Sigmoid colon (tissue), 6 donors: ENCODE measurements at regions not wholly inside any gene's neighbourhood (a gene's known extent, or its start where the extent isn't known, plus 50 kb on each side); places are given as distances from the start of the nearest gene placed in this dataset.

Source experiments
- DNase-seq: peaks from one replicate; pipeline ENCODE4 v3.0.0-alpha.2; 2019
- H3K27ac ChIP-seq, 4 donors: fragments of 200-600 bp; sonication (generic); one replicate each; pipeline ENCODE4 v1.5.1; 2016 to 2019; ENCODE audit warnings: mild to moderate bottlenecking in 1 of 4
- H3K27me3 ChIP-seq, 3 donors: fragments of 200-600 bp; sonication (generic); one replicate each; pipeline ENCODE4 v1.5.1; 2019; ENCODE audit warnings: mild to moderate bottlenecking in 1 of 3
- H3K36me3 ChIP-seq, 4 donors: fragments of 200-600 bp; sonication (generic); one replicate each; pipeline ENCODE4 v1.5.1; 2016 to 2019
- H3K4me1 ChIP-seq, 4 donors: fragments of 200-600 bp; sonication (generic); one replicate each; pipeline ENCODE4 v1.5.1; 2017 to 2019
- H3K4me3 ChIP-seq, 4 donors: fragments of 200-600 bp; sonication (generic); one replicate each; pipeline ENCODE4 v1.5.1; 2017 to 2019; ENCODE audit warnings: mild to moderate bottlenecking in 2 of 4, moderate library complexity in 1 of 4
- H3K9me3 ChIP-seq, 4 donors: fragments of 200-600 bp in 3 of 4; sonication (generic) in 3 of 4; one replicate each; pipeline versions ENCODE4 v1.5.1 to v1.6.1; 2013 to 2019
- EP300 ChIP-seq, 4 donors: sonication (generic); formaldehyde crosslinking; IDR thresholded peaks; one replicate each; pipeline ENCODE4 v1.6.1; 2017; ENCODE audit warnings: antibody characterized with exemption in 4 of 4
- POLR2A ChIP-seq, 2 donors: fragments of 450-650 bp; IDR thresholded peaks; one replicate each; pipeline ENCODE4 v1.6.1; 2016; ENCODE audit warnings: antibody characterized with exemption in 2 of 2, mild to moderate bottlenecking in 2 of 2, moderate library complexity in 2 of 2
- POLR2AphosphoS5 ChIP-seq, 4 donors: sonication (generic); formaldehyde crosslinking; IDR thresholded peaks; one replicate each; pipeline ENCODE4 v1.6.1; 2017; ENCODE audit warnings: antibody characterized with exemption in 4 of 4
- WGBS, 2 donors: extraction: QIAGEN DNeasy Blood & Tissue Kit; methylation state at CpG; one replicate each; pipeline ENCODE4 v1.1.7; 2013; 5-methylcytosine and 5-hydroxymethylcytosine counted together
- intact Hi-C: fragments of 100-400 bp; cut with DNase I; formaldehyde crosslinking; loops from one replicate; pipeline ENCODE4 v1.15.1; 2023
- TF ChIP-seq, protein P1 (sequence below), 4 experiments: fragments of 450-650 bp in 3 of 4; fragments of 200-600 bp in 1 of 4; IDR thresholded peaks; one replicate each; pipeline ENCODE4 v1.5.1; 2016 to 2019; ENCODE audit warnings: antibody characterized with exemption in 4 of 4, mild to moderate bottlenecking in 3 of 4, moderate library complexity in 2 of 4
- donor health status: healthy with polysubstance abuse.
- donor health status: healthy.

DNA sequence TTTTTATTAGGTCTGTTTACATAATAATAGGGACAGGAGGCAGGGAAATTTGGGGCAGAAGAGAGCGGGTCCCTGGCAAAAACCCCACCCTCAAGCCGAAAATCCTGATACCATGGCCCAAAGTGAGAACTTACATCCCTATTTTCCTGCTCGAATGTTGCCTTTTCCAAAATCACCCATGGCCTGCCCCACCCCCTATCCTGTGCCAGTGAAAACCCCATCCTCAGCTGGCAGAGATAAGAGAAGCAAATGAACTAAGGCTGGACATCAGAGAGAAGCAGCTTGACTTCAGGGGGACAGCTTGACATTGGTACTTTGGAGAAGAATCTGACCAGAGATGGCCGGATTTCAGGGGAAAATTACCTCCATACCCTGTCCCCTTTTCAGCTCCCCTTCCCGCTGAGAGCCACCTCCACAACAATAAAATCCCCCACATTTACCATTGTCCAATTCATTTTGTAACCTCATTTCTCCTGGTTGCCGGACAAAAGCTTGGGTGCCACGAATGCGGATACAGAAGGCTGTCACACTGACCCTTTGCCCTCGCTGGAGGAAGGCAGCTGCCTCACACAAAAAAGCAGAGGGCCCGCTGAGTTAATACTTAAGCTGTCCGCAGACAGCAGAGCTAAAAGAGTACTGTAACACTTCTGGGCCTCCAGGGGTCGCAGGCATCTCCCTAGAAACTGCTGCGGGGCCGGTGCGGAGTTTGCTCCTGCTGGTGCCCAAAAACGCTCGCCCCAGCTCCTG, 196.2 kb downstream of the SNCA start:
- 38 to 58% methylated on average over 17 of the region's 17 CpGs for WGBS, 2 donors
- no peak for TF ChIP-seq EP300 (IDR thresholded peaks at IDR 0.05)
- no peak overlapping the region for H3K27ac ChIP-seq
- intact Hi-C loops, result no loop called here
- no peaks in the 10 kb centered on the region for H3K9me3 ChIP-seq
- H3K4me3 ChIP-seq, result no peak overlapping the region
- no peaks in the 10 kb centered on the region for H3K4me1 ChIP-seq
- no peaks in the 10 kb centered on the region for H3K27me3 ChIP-seq
- H3K36me3 ChIP-seq, result no peaks in the 10 kb centered on the region
- no peak for DNase-seq

DNA sequence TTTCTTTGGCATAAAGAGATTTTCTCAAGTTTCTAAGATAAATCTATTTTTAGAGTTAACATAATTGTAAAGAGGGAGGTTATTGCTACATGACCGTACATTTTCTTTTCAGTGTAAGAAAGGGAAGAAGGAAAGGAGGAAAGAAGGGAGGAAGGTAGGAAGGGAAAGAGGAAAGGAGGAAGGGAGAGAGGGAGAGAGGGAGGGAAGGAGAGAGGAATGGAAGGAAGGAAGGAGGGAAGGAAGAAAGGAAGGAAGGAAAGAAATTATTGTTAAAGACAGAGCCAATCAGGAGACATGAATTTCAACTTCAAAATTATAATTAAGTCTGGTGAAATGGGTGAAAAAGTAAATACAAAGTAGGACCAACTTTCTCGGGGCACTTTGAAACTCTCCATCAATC, 197.6 kb downstream of the SNCA start:
- Histone ChIP-seq H3K9me3 (no peaks in the 10 kb centered on the region), H3K36me3 (no peaks in the 10 kb centered on the region), H3K4me3 (no peak overlapping the region), H3K4me1 (no peaks in the 10 kb centered on the region), H3K27ac (no peak overlapping the region), H3K27me3 (no peaks in the 10 kb centered on the region)
- intact Hi-C loops, result no loop called here
- 88 to 94% methylated on average over 2 of the region's 2 CpGs for WGBS, 2 donors
- no peak for TF ChIP-seq POLR2A (IDR thresholded peaks at IDR 0.05)
- TF ChIP-seq EP300 (IDR thresholded peaks at IDR 0.05), result no peak
- TF ChIP-seq POLR2AphosphoS5 (IDR thresholded peaks at IDR 0.05), result no peak
- TF ChIP-seq, protein P1, sequence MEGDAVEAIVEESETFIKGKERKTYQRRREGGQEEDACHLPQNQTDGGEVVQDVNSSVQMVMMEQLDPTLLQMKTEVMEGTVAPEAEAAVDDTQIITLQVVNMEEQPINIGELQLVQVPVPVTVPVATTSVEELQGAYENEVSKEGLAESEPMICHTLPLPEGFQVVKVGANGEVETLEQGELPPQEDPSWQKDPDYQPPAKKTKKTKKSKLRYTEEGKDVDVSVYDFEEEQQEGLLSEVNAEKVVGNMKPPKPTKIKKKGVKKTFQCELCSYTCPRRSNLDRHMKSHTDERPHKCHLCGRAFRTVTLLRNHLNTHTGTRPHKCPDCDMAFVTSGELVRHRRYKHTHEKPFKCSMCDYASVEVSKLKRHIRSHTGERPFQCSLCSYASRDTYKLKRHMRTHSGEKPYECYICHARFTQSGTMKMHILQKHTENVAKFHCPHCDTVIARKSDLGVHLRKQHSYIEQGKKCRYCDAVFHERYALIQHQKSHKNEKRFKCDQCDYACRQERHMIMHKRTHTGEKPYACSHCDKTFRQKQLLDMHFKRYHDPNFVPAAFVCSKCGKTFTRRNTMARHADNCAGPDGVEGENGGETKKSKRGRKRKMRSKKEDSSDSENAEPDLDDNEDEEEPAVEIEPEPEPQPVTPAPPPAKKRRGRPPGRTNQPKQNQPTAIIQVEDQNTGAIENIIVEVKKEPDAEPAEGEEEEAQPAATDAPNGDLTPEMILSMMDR (IDR thresholded peaks at IDR 0.05), result no peak
- no peak for DNase-seq

DNA sequence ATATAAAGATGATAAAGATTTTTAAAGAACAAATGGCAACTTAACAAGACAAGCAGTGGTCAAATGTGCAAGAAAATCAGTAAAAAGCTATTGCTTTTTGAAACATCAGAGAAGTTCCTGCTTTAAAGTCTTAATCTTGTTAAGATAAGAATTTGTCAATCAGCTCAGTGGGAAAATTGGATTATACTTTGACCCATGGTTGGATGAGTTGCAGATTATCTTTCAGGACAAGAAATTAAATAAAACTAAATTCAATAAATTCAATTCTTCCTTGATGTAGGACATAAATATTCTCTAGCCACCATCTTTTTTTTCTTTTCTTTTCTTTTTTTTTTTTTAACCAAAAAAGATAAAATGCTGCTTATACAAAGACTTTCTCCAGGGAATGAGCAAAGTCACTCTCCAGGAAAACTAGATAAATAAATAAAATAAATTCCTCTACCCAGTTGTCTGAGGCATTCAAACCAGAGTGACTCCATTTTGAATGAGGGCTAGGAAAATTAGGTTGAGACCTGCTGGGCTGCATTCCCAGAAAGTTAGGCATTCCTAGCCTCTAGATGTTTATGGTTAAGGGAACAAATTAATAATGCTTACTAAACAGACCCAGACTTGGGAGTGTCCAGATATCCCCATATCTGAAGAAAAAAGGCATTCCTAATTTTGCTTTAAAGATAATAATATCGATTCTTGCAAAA, 211.2 kb downstream of the SNCA start:
- TF ChIP-seq EP300 (IDR thresholded peaks at IDR 0.05) (no peak), POLR2A (IDR thresholded peaks at IDR 0.05) (no peak), POLR2AphosphoS5 (IDR thresholded peaks at IDR 0.05) (no peak)
- TF ChIP-seq, protein P1 (IDR thresholded peaks at IDR 0.05), result no peak
- intact Hi-C loops, result no loop called here
- H3K27ac ChIP-seq, result no peak overlapping the region
- DNase-seq, result no peak
- no peaks in the 10 kb centered on the region for H3K27me3 ChIP-seq
- WGBS, 2 donors, result 82 to 87% methylated on average over 1 of the region's 1 CpG
- no peak overlapping the region for H3K4me3 ChIP-seq
- no peaks in the 10 kb centered on the region for H3K9me3 ChIP-seq
- H3K4me1 ChIP-seq, result no peaks in the 10 kb centered on the region
- H3K36me3 ChIP-seq, result no peaks in the 10 kb centered on the region

DNA sequence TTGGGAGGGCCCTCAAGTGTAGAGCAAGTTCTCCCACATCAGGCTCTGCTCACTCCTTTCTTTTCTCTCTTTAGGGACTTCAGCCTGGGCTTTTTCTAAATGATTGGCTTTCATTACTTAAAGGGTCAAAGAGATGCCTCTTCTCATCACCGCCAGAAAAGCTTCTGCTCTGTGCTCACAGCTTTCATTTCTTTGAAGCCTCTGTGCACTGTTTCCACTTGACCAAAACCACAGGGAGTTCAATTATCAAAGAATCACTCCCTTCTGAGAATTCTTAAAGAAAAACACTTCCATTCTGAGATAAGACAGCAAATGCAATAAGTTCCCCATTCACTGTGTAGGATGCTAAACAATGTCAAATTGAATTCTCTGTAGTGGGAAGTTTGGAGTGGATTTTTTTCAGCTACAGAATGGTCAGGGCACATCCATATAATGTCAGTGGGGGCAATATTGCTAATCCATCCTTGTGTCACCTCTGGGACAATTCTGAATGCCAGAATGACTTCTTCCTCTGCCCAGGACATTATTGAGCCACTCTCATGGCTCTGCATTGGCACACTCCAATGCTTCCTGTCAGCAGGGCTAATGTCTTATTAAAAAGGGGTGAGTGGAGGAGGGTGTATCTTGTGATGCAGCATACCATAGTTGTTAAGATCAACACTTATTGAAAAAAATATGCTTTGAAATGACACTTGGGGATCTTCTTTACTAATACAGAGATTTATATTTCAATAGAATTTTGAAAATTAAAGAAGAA, 217.6 kb downstream of the SNCA start:
- no peak for DNase-seq

More for the DNA sequence above, 217.6 kb downstream of the SNCA start:
- Histone ChIP-seq H3K27me3 (no peaks in the 10 kb centered on the region), H3K36me3 (no peaks in the 10 kb centered on the region), H3K4me1 (no peaks in the 10 kb centered on the region), H3K9me3 (no peaks in the 10 kb centered on the region), H3K4me3 (no peak overlapping the region), H3K27ac (no peak overlapping the region)
- intact Hi-C loops, result no loop called here
- no peak for TF ChIP-seq POLR2AphosphoS5 (IDR thresholded peaks at IDR 0.05)
- TF ChIP-seq POLR2A (IDR thresholded peaks at IDR 0.05), result no peak
- TF ChIP-seq EP300 (IDR thresholded peaks at IDR 0.05), result no peak
- TF ChIP-seq, protein P1 (IDR thresholded peaks at IDR 0.05), result no peak
- 45 to 80% methylated on average over 1 of the region's 1 CpG for WGBS, 2 donors
